A673 (cell line): ENCODE measurements at regions not wholly inside any gene's neighbourhood (a gene's known extent, or its start where the extent isn't known, plus 50 kb on each side); places are given as distances from the start of the nearest gene placed in this dataset.
"Not testable (repeated sequence)": the region's sequence is repeated elsewhere in the genome, so short reads cannot be mapped to it uniquely, and the experiment has no call there.

Experiments used
- BruUV-seq: library from RNA; stranded (reverse); fragments of 400-500 nt; replicated peaks from 2 replicates; lab custom pipeline; 2021; lab: Mats Ljungman, UMichigan
- CTCF ChIA-PET: fragments of 300-600 bp; sonication (Branson Sonifier 250); formaldehyde crosslinking; loops from one replicate; lab custom pipeline; 2022; ENCODE audit warnings: antibody characterized with exemption; lab: Charles Lee
- POLR2A ChIA-PET: fragments of 300-600 bp; sonication (Branson Sonifier 250); formaldehyde crosslinking; loops from one replicate; lab custom pipeline; 2022; ENCODE audit warnings: antibody characterized with exemption; ENCODE audit not compliant: low non-redundant PET; lab: Charles Lee
- DNase-seq: peaks from one replicate; pipeline ENCODE4 v3.0.0-alpha.2; 2015; ENCODE audit warnings: low spot score
- H3K27ac ChIP-seq: fragments of 200-600 bp; sonication (generic); 2 replicates; pipeline ENCODE4 v1.5.1; 2016; ENCODE audit warnings: mixed run types, low read depth, mild to moderate bottlenecking, mixed read lengths, antibody characterized with exemption, low read length; ENCODE audit not compliant: poor library complexity, severe bottlenecking
- H3K27me3 ChIP-seq: fragments of 200-600 bp; sonication (generic); replicated peaks from 2 replicates; pipeline ENCODE4 v1.6.1; 2017; ENCODE audit warnings: mixed run types, low read depth, mild to moderate bottlenecking, mixed read lengths, antibody characterized with exemption, low read length; ENCODE audit not compliant: insufficient read depth, poor library complexity
- H3K36me3 ChIP-seq: fragments of 200-600 bp; sonication (generic); 2 replicates; pipeline ENCODE4 v1.6.1; 2016; ENCODE audit warnings: mixed run types, mild to moderate bottlenecking, mixed read lengths, antibody characterized with exemption, low read length; ENCODE audit not compliant: insufficient read depth, poor library complexity, severe bottlenecking
- H3K4me1 ChIP-seq: fragments of 200-600 bp; sonication (generic); 2 replicates; pipeline ENCODE4 v1.6.1; 2017; ENCODE audit warnings: mixed run types, mild to moderate bottlenecking, mixed read lengths, antibody characterized with exemption, low read length; ENCODE audit not compliant: insufficient read depth, poor library complexity, severe bottlenecking
- H3K4me3 ChIP-seq: fragments of 200-600 bp; sonication (generic); 2 replicates; pipeline ENCODE4 v1.5.1; 2016; ENCODE audit warnings: low read depth, mixed run types, mild to moderate bottlenecking, mixed read lengths, low read length; ENCODE audit not compliant: poor library complexity, severe bottlenecking
- H3K9me3 ChIP-seq: fragments of 200-600 bp; sonication (generic); 2 replicates; pipeline ENCODE4 v1.6.1; 2016; ENCODE audit warnings: mixed run types, low read depth, mild to moderate bottlenecking, mixed read lengths, antibody characterized with exemption, low read length; ENCODE audit not compliant: poor library complexity, severe bottlenecking
- EZH2 ChIP-seq: fragments of 200-600 bp; sonication (generic); IDR thresholded peaks from 2 replicates; pipeline ENCODE4 v1.6.1; 2017; ENCODE audit warnings: borderline replicate concordance, low read depth, mild to moderate bottlenecking, mixed read lengths, antibody characterized with exemption, low read length; ENCODE audit not compliant: poor library complexity, severe bottlenecking
- intact Hi-C: fragments of 100-400 bp; cut with micrococcal nuclease; formaldehyde crosslinking; loops from one replicate; pipeline ENCODE4 v1.10.0; 2022; ENCODE audit not compliant: unreplicated experiment
- TF ChIP-seq, protein P1 (sequence below): fragments of 300-800, 200-600 bp; sonication (generic); conservative IDR thresholded peaks from 2 replicates; pipeline ENCODE4 v1.5.1; 2017; ENCODE audit warnings: low read depth, mild to moderate bottlenecking, antibody characterized with exemption, low read length, moderate library complexity, mixed read lengths

DNA sequence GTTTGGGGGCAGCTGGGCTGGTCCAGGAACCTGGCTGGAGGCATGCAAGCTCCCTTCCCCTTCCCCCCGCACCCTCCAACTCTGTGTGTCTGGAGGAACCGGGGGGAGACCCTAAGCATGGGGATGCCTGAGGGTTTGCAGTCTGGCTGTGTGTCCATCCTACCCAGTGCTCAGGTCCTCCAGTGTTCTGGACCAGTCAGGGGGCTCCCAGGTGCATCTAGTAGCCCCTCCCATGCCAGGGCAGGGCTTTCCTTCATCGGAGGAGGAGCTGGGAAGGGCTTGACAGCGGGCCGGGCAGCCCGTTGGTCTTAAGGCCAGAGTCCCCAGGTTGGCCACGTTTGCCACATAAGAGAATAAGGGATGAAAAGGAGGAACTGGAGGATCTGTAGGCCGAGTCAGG lies 62.6 kb upstream of the IGFBPL1 start:
- Histone ChIP-seq H3K27me3 (no peaks in the 10 kb centered on the region), H3K27ac (no peak overlapping the region), H3K4me1 (no peaks in the 10 kb centered on the region), H3K4me3 (no peak overlapping the region), H3K9me3 (no peaks in the 10 kb centered on the region), H3K36me3 (no peaks in the 10 kb centered on the region)
- ChIA-PET POLR2A (no interaction called here), CTCF (no interaction called here)
- intact Hi-C loops = no loop called here
- DNase-seq = no peak
- BruUV-seq = no TSS peak
- TF ChIP-seq, protein P1, sequence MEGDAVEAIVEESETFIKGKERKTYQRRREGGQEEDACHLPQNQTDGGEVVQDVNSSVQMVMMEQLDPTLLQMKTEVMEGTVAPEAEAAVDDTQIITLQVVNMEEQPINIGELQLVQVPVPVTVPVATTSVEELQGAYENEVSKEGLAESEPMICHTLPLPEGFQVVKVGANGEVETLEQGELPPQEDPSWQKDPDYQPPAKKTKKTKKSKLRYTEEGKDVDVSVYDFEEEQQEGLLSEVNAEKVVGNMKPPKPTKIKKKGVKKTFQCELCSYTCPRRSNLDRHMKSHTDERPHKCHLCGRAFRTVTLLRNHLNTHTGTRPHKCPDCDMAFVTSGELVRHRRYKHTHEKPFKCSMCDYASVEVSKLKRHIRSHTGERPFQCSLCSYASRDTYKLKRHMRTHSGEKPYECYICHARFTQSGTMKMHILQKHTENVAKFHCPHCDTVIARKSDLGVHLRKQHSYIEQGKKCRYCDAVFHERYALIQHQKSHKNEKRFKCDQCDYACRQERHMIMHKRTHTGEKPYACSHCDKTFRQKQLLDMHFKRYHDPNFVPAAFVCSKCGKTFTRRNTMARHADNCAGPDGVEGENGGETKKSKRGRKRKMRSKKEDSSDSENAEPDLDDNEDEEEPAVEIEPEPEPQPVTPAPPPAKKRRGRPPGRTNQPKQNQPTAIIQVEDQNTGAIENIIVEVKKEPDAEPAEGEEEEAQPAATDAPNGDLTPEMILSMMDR = no peak
- no peak for TF ChIP-seq EZH2

DNA sequence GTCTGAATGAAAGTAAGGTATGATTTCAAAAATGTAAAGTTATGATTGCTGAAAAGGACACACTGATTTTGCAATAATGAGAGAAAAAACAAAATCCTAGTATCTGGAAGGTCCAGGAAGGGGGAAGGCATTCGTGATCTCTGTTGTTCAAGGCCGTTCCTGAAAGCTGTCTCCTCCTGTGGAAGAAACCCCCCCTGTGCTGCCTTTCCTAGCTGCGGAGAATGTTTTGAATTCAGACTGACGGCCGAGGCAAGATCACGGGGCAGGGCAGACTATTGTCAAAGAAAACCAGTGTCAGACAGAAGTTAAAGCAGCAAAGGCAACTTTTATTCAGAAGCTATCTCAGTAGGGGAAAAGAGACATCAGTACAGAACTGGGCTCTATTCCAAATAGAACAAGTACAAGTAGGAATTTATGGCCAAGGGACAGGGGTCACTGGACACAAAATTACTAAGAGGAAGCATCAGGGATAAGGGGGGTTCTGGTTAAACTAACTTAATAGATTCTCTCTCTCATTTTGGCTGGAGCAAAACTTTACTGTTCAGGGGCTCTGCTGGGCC lies 61.9 kb upstream of the IGFBPL1 start:
- CTCF ChIA-PET = no interaction called here
- no peak for DNase-seq
- no peak overlapping the region for H3K27ac ChIP-seq
- no peaks in the 10 kb centered on the region for H3K4me1 ChIP-seq
- H3K27me3 ChIP-seq = no peaks in the 10 kb centered on the region
- no peaks in the 10 kb centered on the region for H3K36me3 ChIP-seq
- TF ChIP-seq, protein P1 = no peak
- no peak for TF ChIP-seq EZH2
- POLR2A ChIA-PET = no interaction called here
- BruUV-seq = no TSS peak
- intact Hi-C loops = no loop called here
- no peak overlapping the region for H3K4me3 ChIP-seq
- no peaks in the 10 kb centered on the region for H3K9me3 ChIP-seq

DNA sequence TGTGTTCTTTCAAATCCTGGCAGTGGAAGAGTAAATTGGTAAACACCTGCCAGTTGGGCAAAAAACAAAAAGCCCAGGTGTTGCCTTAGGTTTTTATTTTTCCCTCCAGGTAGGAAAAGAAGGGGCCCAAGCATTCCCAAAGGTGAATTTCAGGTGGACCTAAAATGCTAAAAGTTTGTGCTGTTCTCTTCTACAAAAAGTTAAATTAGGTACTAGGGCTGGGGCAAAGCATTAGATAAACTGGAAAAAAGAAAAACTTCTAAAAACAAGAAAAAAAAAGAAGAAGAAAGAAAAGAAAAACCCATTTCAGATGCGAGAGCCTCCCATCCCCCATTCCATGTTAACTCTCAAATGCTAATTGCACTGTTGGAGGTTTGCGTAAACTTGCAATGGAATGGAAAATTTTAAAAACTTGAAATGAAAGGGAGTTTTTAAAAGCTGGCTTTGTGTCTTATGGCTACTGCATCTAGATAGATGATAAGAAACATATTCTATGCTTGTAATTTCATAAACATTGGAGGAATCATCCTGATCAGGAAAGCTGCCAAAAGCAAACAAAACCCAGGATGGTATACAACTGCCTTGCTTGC lies 59.9 kb upstream of the IGFBPL1 start:
- H3K4me3 ChIP-seq, intact Hi-C loops, H3K9me3 ChIP-seq, H3K27me3 ChIP-seq, POLR2A ChIA-PET, BruUV-seq, H3K27ac ChIP-seq, H3K36me3 ChIP-seq, DNase-seq, CTCF ChIA-PET, H3K4me1 ChIP-seq: not testable (repeated sequence)

DNA sequence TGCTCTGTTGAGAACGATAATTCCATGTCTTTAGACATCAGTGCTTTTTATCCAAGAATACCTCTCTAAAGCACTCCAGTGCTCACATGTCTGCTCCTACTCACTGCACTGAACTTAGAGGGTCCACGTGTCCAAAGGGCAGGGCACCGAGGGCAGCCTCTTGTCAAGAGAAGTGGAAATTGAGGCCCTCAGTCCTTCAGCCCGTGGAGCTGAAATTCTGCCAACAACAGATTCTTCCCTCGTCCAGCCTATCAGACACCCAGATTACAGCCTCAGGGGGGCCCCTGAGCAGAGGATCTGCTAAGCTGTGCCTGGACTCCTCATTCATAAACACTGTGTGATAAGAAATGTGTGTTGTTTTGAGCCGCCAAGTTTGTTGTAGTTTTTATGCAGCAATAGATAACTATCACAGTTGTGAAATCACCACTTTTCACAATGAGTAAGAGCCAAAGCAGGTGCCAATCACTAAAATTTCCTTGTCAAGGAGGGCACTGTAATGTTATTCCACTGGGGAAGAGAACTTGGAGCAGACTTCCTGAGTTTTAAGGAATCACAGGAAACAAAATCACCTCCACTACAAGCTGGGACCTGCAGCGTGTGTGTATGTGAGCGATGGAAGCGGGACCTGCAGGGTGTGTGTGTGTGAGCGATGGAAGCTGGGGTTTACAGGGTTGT lies 58.8 kb upstream of the IGFBPL1 start:
- Histone ChIP-seq H3K4me1 (no peaks in the 10 kb centered on the region), H3K9me3 (no peaks in the 10 kb centered on the region), H3K27me3 (no peaks in the 10 kb centered on the region), H3K36me3 (no peaks in the 10 kb centered on the region), H3K4me3 (no peak overlapping the region), H3K27ac (no peak overlapping the region)
- no TSS peak for BruUV-seq
- no peak for DNase-seq
- TF ChIP-seq, protein P1 = no peak
- TF ChIP-seq EZH2 = no peak
- intact Hi-C loops = no loop called here
- POLR2A ChIA-PET = no interaction called here
- CTCF ChIA-PET = no interaction called here
